Stomach smooth muscle (tissue), 2 donors: ENCODE measurements at regions not wholly inside any gene's neighbourhood (a gene's known extent, or its start where the extent isn't known, plus 50 kb on each side); places are given as distances from the start of the nearest gene placed in this dataset.

Source experiments
- H3K27ac ChIP-seq: one replicate; pipeline ENCODE4 v1.7.0; 2013; ENCODE audit warnings: mild to moderate bottlenecking, low read length, inconsistent platforms
- H3K27me3 ChIP-seq, 2 donors: one replicate each; pipeline ENCODE4 v1.7.0; 2013; ENCODE audit warnings: low read length in 2 of 2; ENCODE audit not compliant: insufficient read depth in 2 of 2, control insufficient read depth in 1 of 2
- H3K36me3 ChIP-seq, 2 donors: one replicate each; pipeline ENCODE4 v1.7.0; 2013; ENCODE audit warnings: low read length in 2 of 2; ENCODE audit not compliant: control insufficient read depth in 2 of 2, insufficient read depth in 2 of 2
- H3K4me1 ChIP-seq: one replicate; pipeline ENCODE4 v1.7.0; 2013; ENCODE audit warnings: low read length; ENCODE audit not compliant: control insufficient read depth, insufficient read depth
- H3K4me3 ChIP-seq, 2 donors: one replicate each; pipeline ENCODE4 v1.7.0; 2013; ENCODE audit warnings: low read length in 2 of 2
- H3K9ac ChIP-seq, 2 donors: one replicate each; pipeline ENCODE4 v1.7.0; 2013; ENCODE audit warnings: low read length in 2 of 2, mild to moderate bottlenecking in 1 of 2
- H3K9me3 ChIP-seq, 2 donors: one replicate each; pipeline ENCODE4 v1.7.0; 2013; ENCODE audit warnings: low read length in 2 of 2; ENCODE audit not compliant: control insufficient read depth in 2 of 2
- donor health status: healthy.
- donor health status: Pancreatic carcinoma.

DNA sequence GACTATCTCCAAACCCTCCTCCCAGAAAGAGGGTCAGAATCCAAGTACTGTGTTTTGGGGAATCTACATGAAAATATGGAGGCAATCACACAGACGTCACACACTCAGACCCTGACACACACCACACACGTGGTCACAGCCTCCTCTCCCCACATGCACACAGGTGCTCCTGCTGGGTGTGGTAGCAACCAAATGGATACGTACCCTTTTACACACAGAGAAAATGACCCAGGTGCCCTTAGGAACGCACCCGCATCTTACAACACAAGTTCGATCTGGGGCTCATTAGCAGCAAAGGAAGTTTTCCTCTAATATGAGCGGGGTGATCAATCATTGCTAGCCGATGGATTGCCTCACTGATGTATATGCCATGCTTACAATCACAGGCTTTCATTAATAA is 480.2 kb upstream of the KLF4 start:
- Histone ChIP-seq H3K27me3 (no peaks in the 10 kb centered on the region), H3K4me1 (no peaks in the 10 kb centered on the region), H3K9me3 (no peaks in the 10 kb centered on the region), H3K4me3 (no peak overlapping the region), H3K9ac (no peak overlapping the region), H3K27ac (no peak overlapping the region), H3K36me3 (no peaks in the 10 kb centered on the region)

DNA sequence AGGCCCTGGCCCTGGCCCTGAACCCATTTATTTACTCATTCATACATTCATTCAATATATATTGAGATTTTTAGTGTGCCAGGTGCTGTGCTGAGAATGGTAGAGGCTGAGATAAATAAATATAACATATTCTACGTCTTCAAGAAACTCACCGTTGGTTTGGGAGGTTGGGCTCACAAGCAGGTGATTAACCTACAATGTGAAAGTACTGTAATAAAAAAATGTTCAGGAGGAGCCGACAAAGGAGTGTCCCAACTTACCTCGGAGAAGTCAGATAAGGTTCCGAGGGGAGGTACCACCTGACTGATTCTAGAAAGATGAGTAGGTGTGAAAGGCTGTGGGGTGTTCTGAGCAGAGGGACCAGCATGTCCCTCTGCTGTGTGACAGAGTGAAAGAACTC is 479.6 kb upstream of the KLF4 start:
- Histone ChIP-seq H3K27me3 (no peaks in the 10 kb centered on the region), H3K4me3 (no peak overlapping the region), H3K27ac (no peak overlapping the region), H3K4me1 (no peaks in the 10 kb centered on the region), H3K9ac (no peak overlapping the region), H3K9me3 (no peaks in the 10 kb centered on the region), H3K36me3 (no peaks in the 10 kb centered on the region)

DNA sequence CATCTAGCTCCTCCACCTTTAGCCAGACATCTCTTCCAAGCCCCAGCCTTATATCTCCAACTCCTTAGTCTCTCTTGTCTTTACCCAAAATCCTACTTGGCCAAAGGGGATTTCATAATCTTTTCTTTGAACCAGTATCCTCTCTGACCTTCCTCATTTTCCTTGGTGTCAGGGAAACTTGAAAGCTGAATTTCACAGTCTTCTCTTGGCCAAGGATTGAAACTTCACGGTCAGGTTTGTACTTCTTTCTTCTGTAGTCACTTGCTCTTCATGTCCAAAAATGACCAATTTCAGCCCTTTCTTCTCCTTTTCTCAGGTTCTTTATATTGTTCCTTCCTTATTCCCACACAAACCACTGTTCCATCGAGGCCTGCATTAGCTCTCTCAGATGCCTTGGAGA is 473.7 kb upstream of the KLF4 start:
- Histone ChIP-seq H3K9ac (no peak overlapping the region), H3K4me3 (no peak overlapping the region), H3K27me3 (no peaks in the 10 kb centered on the region), H3K9me3 (no peaks in the 10 kb centered on the region), H3K36me3 (no peaks in the 10 kb centered on the region), H3K27ac (no peak overlapping the region), H3K4me1 (no peaks in the 10 kb centered on the region)

- H3K27me3 ChIP-seq = no peaks in the 10 kb centered on the region
- H3K4me1 ChIP-seq = no peaks in the 10 kb centered on the region
- no peak overlapping the region for H3K4me3 ChIP-seq
- H3K27ac ChIP-seq = no peak overlapping the region
- H3K36me3 ChIP-seq = no peaks in the 10 kb centered on the region
- H3K9ac ChIP-seq = no peak overlapping the region
- H3K9me3 ChIP-seq = no peaks in the 10 kb centered on the region
These were observed 471.3 kb upstream of the KLF4 start for GRCh38 chr9:107960916-107961315.

DNA sequence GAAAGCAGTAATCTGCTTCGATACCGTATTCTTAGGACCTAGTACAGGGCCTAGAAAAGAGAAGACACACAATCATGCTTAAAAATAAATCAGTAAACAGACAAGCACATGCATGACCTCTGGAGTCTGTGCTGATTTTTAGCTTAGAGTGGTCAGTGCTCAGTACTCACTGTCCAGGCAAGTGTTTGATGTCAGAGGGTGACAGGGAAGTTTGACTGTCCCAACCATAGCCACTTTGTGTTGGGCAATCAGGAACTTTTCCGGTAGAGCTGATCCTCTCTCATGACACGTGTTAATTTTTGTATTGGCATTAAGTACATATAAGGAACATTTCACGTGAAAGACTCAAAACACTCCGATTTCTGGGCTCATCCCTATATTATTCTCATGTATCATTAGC is 464.7 kb upstream of the KLF4 start:
- no peak overlapping the region for H3K9ac ChIP-seq
- H3K27me3 ChIP-seq = no peaks in the 10 kb centered on the region
- H3K4me3 ChIP-seq = no peak overlapping the region
- H3K27ac ChIP-seq = no peak overlapping the region
- no peaks in the 10 kb centered on the region for H3K36me3 ChIP-seq
- peaks cover 0 to 8% of the 10 kb centered on the region in 2 donors for H3K9me3 ChIP-seq
- H3K4me1 ChIP-seq = no peaks in the 10 kb centered on the region

DNA sequence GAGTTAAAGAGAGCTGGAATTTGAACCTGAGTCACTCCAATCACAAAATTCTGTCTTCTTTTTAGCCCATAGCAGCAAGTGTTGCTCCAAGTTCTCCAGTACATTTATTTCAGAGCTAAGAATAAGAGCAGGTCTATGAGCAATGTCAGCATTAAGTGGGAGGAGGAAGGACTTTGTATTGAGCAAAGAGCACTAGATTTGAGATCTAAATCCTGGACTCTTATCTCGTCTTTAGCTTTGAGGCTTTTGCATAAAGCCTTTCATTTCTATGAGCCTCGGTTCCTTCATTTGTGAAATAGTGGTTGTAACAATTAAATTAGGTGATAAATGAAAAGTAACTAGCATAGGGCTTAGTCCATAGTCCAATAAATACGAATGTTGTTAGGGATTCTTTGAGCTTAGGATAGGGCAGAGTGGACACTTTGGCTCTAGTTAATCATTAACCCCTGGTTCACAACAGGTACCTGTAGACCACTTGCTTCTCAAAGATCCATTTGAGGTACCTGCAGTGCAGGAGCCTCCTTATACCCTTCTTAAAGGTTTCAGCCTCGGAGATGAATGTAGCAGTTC is 464.1 kb upstream of the KLF4 start:
- Histone ChIP-seq H3K36me3 (no peaks in the 10 kb centered on the region), H3K4me1 (no peaks in the 10 kb centered on the region), H3K9me3 (peaks cover 0 to 8% of the 10 kb centered on the region in 2 donors), H3K9ac (no peak overlapping the region), H3K4me3 (no peak overlapping the region), H3K27ac (no peak overlapping the region), H3K27me3 (no peaks in the 10 kb centered on the region)

- H3K36me3 ChIP-seq = no peaks in the 10 kb centered on the region
- no peaks in the 10 kb centered on the region for H3K4me1 ChIP-seq
- no peaks in the 10 kb centered on the region for H3K27me3 ChIP-seq
- H3K9ac ChIP-seq = no peak overlapping the region
- H3K9me3 ChIP-seq = peaks cover 0 to 8% of the 10 kb centered on the region in 2 donors
- H3K27ac ChIP-seq = no peak overlapping the region
- H3K4me3 ChIP-seq = no peak overlapping the region
These were observed 463.2 kb upstream of the KLF4 start for GRCh38 chr9:107952773-107953172.

- Histone ChIP-seq H3K4me1 (no peaks in the 10 kb centered on the region), H3K36me3 (no peaks in the 10 kb centered on the region), H3K27ac (no peak overlapping the region), H3K9me3 (peaks cover 0 to 8% of the 10 kb centered on the region in 2 donors), H3K27me3 (no peaks in the 10 kb centered on the region), H3K9ac (no peak overlapping the region), H3K4me3 (no peak overlapping the region)
These were observed 461.9 kb upstream of the KLF4 start for GRCh38 chr9:107951511-107951910.

- no peaks in the 10 kb centered on the region for H3K4me1 ChIP-seq
- no peak overlapping the region for H3K4me3 ChIP-seq
- no peaks in the 10 kb centered on the region for H3K36me3 ChIP-seq
- peaks cover 0 to 8% of the 10 kb centered on the region in 2 donors for H3K9me3 ChIP-seq
- H3K27ac ChIP-seq = no peak overlapping the region
- H3K27me3 ChIP-seq = no peaks in the 10 kb centered on the region
- H3K9ac ChIP-seq = no peak overlapping the region
These were observed 459.5 kb upstream of the KLF4 start for GRCh38 chr9:107949061-107949460.

GRCh38 chr9:107948601-107949000 is 459.0 kb upstream of the KLF4 start:
- Histone ChIP-seq H3K9ac (no peak overlapping the region), H3K27me3 (no peaks in the 10 kb centered on the region), H3K4me3 (no peak overlapping the region), H3K4me1 (no peaks in the 10 kb centered on the region), H3K36me3 (no peaks in the 10 kb centered on the region), H3K27ac (no peak overlapping the region), H3K9me3 (peaks cover 0 to 8% of the 10 kb centered on the region in 2 donors)

DNA sequence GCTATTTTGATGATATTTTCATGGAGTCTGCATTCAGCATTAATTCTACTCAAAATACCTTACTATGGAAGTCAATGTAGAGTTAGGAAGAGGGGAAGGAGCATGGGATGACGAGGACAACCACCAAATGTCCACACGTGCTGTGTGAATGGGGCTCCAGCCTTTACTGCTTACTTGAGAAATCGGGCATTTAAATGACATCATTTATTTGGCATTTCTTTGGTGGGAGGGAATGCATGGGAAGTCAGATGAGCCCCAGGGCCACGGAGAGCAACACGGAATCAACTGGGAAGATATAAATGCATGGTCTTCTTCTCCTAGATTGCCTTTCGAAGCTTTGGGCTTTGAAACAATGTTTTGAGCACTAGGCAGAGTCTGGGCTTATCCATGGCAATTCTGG is 458.5 kb upstream of the KLF4 start:
- H3K27ac ChIP-seq = no peak overlapping the region
- H3K36me3 ChIP-seq = no peaks in the 10 kb centered on the region
- no peaks in the 10 kb centered on the region for H3K27me3 ChIP-seq
- H3K4me3 ChIP-seq = no peak overlapping the region
- H3K9me3 ChIP-seq = peaks cover 0 to 8% of the 10 kb centered on the region in 2 donors
- no peak overlapping the region for H3K9ac ChIP-seq
- H3K4me1 ChIP-seq = no peaks in the 10 kb centered on the region
